Adipocyte (in vitro differentiated cells): ENCODE measurements at regions not wholly inside any gene's neighbourhood (a gene's known extent, or its start where the extent isn't known, plus 50 kb on each side); places are given as distances from the start of the nearest gene placed in this dataset.
"Not testable (repeated sequence)": the region's sequence is repeated elsewhere in the genome, so short reads cannot be mapped to it uniquely, and the experiment has no call there.

Experiments
- DNase-seq: peaks from one replicate; pipeline ENCODE4 v3.0.0-alpha.2; 2015; ENCODE audit warnings: low read depth
- H3K27me3 ChIP-seq: replicated peaks from 2 replicates; pipeline ENCODE4 v1.7.0; 2013; ENCODE audit warnings: mild to moderate bottlenecking, low read length, moderate library complexity; ENCODE audit not compliant: control insufficient read depth, insufficient read depth
- H3K36me3 ChIP-seq: 2 replicates; pipeline ENCODE4 v1.7.0; 2013; ENCODE audit warnings: low read length, mild to moderate bottlenecking, moderate library complexity; ENCODE audit not compliant: control insufficient read depth, insufficient read depth, severe bottlenecking
- H3K4me1 ChIP-seq: 2 replicates; pipeline ENCODE4 v1.7.0; 2013; ENCODE audit warnings: mild to moderate bottlenecking, low read length, moderate library complexity; ENCODE audit not compliant: control insufficient read depth, insufficient read depth
- H3K4me3 ChIP-seq: 2 replicates; pipeline ENCODE4 v1.7.0; 2013; ENCODE audit warnings: mild to moderate bottlenecking, low read length, moderate library complexity
- H3K9ac ChIP-seq: 2 replicates; pipeline ENCODE4 v1.7.0; 2013; ENCODE audit warnings: mild to moderate bottlenecking, low read length, moderate library complexity
- H3K9me3 ChIP-seq: 2 replicates; pipeline ENCODE4 v1.7.0; 2013; ENCODE audit warnings: mild to moderate bottlenecking, low read length, moderate library complexity; ENCODE audit not compliant: control insufficient read depth

GRCh38 chr4:38298868-38299713 is 338.9 kb downstream of the PTTG2 start:
- no peaks in the 10 kb centered on the region for H3K4me1 ChIP-seq
- no peak overlapping the region for H3K9ac ChIP-seq
- DNase-seq = no peak
- H3K27me3 ChIP-seq = no peaks in the 10 kb centered on the region
- H3K4me3 ChIP-seq = no peak overlapping the region
- peaks cover 37% of the 10 kb centered on the region for H3K9me3 ChIP-seq
- H3K36me3 ChIP-seq = no peaks in the 10 kb centered on the region

- peaks cover 33% of the 10 kb centered on the region for H3K9me3 ChIP-seq
- DNase-seq = no peak
- H3K9ac ChIP-seq = no peak overlapping the region
- H3K4me3 ChIP-seq = no peak overlapping the region
- H3K4me1 ChIP-seq = no peaks in the 10 kb centered on the region
- H3K27me3 ChIP-seq = no peaks in the 10 kb centered on the region
- H3K36me3 ChIP-seq = no peaks in the 10 kb centered on the region
These were observed 342.7 kb downstream of the PTTG2 start for GRCh38 chr4:38302910-38303309.

GRCh38 chr4:38304460-38304859 is 344.3 kb downstream of the PTTG2 start:
- DNase-seq = not testable (repeated sequence)

GRCh38 chr4:38306482-38307071 is 346.4 kb downstream of the PTTG2 start:
- peaks cover 8% of the 10 kb centered on the region for H3K4me1 ChIP-seq
- DNase-seq = no peak
- H3K36me3 ChIP-seq = no peaks in the 10 kb centered on the region
- peaks cover 9% of the 10 kb centered on the region for H3K9me3 ChIP-seq
- no peak overlapping the region for H3K4me3 ChIP-seq
- no peaks in the 10 kb centered on the region for H3K27me3 ChIP-seq
- no peak overlapping the region for H3K9ac ChIP-seq

More at GRCh38 chr4:38304460-38304859, 344.3 kb downstream of the PTTG2 start:
- not testable (repeated sequence) for H3K27me3 ChIP-seq, H3K36me3 ChIP-seq, H3K4me3 ChIP-seq, H3K4me1 ChIP-seq, H3K9ac ChIP-seq
- peaks cover 17% of the 10 kb centered on the region for H3K9me3 ChIP-seq

- peaks cover 10% of the 10 kb centered on the region for H3K4me1 ChIP-seq
- peak; percentile 42 for DNase-seq
- H3K4me3 ChIP-seq = no peak overlapping the region
- H3K9ac ChIP-seq = no peak overlapping the region
- H3K27me3 ChIP-seq = no peaks in the 10 kb centered on the region
- H3K9me3 ChIP-seq = peaks cover 3% of the 10 kb centered on the region
- no peaks in the 10 kb centered on the region for H3K36me3 ChIP-seq
These were observed 348.6 kb downstream of the PTTG2 start for GRCh38 chr4:38308728-38309311.

GRCh38 chr4:38309471-38309870 is 349.3 kb downstream of the PTTG2 start:
- H3K27me3 ChIP-seq = no peaks in the 10 kb centered on the region
- DNase-seq = no peak
- peaks cover 16% of the 10 kb centered on the region for H3K4me1 ChIP-seq
- no peaks in the 10 kb centered on the region for H3K36me3 ChIP-seq
- no peak overlapping the region for H3K9ac ChIP-seq
- H3K4me3 ChIP-seq = no peak overlapping the region
- peaks cover 3% of the 10 kb centered on the region for H3K9me3 ChIP-seq

GRCh38 chr4:38310446-38311043 is 350.3 kb downstream of the PTTG2 start:
- Histone ChIP-seq H3K4me3 (no peak overlapping the region), H3K36me3 (no peaks in the 10 kb centered on the region), H3K9me3 (peaks cover 3% of the 10 kb centered on the region), H3K27me3 (no peaks in the 10 kb centered on the region), H3K4me1 (peaks cover 16% of the 10 kb centered on the region), H3K9ac (no peak overlapping the region)
- no peak for DNase-seq

- Histone ChIP-seq H3K4me1 (peaks cover 16% of the 10 kb centered on the region), H3K9me3 (peaks cover 3% of the 10 kb centered on the region), H3K36me3 (no peaks in the 10 kb centered on the region), H3K4me3 (no peak overlapping the region), H3K27me3 (no peaks in the 10 kb centered on the region), H3K9ac (no peak overlapping the region)
- DNase-seq = no peak
These were observed 351.4 kb downstream of the PTTG2 start for GRCh38 chr4:38311495-38312126.

GRCh38 chr4:38313175-38313574 is 350.8 kb upstream of the KLF3 start:
- H3K4me1 ChIP-seq = peaks cover 18% of the 10 kb centered on the region
- no peak overlapping the region for H3K4me3 ChIP-seq
- no peaks in the 10 kb centered on the region for H3K36me3 ChIP-seq
- no peak overlapping the region for H3K9ac ChIP-seq
- no peak for DNase-seq
- H3K27me3 ChIP-seq = no peaks in the 10 kb centered on the region
- H3K9me3 ChIP-seq = peaks cover 3% of the 10 kb centered on the region

GRCh38 chr4:38313999-38314561 is 349.9 kb upstream of the KLF3 start:
- no peaks in the 10 kb centered on the region for H3K36me3 ChIP-seq
- no peak for DNase-seq
- H3K4me1 ChIP-seq = peaks cover 20% of the 10 kb centered on the region
- no peaks in the 10 kb centered on the region for H3K27me3 ChIP-seq
- no peak overlapping the region for H3K9ac ChIP-seq
- H3K4me3 ChIP-seq = no peak overlapping the region
- H3K9me3 ChIP-seq = peaks cover 3% of the 10 kb centered on the region
